DOHH2 (cell line): ENCODE measurements at regions not wholly inside any gene's neighbourhood (a gene's known extent, or its start where the extent isn't known, plus 50 kb on each side); places are given as distances from the start of the nearest gene placed in this dataset.
"Not testable (repeated sequence)": the region's sequence is repeated elsewhere in the genome, so short reads cannot be mapped to it uniquely, and the experiment has no call there.

ENCODE experiments used
- H3F3A ChIP-seq: fragments of 200-600 bp; sonication (generic), shearing (Covaris generic); 2 replicates; pipeline ENCODE4 v1.6.0; 2016; ENCODE audit warnings: antibody characterized with exemption, mild to moderate bottlenecking; ENCODE audit not compliant: control insufficient read depth, insufficient read depth
- H3K27ac ChIP-seq: fragments of 200-600 bp; sonication (generic); 2 replicates; pipeline ENCODE4 v1.5.1; 2014; ENCODE audit warnings: low read depth, mild to moderate bottlenecking, low read length, moderate library complexity
- H3K27me3 ChIP-seq: fragments of 200-600 bp; sonication (generic); 2 replicates; pipeline ENCODE4 v1.6.1; 2014; ENCODE audit warnings: mild to moderate bottlenecking, low read length, mixed read lengths; ENCODE audit not compliant: control insufficient read depth
- H3K36me3 ChIP-seq: fragments of 200-600 bp; sonication (generic); 2 replicates; pipeline ENCODE4 v1.6.1; 2014; ENCODE audit warnings: mild to moderate bottlenecking, low read length, moderate library complexity, mixed read lengths; ENCODE audit not compliant: control insufficient read depth
- H3K4me1 ChIP-seq: fragments of 200-600 bp; sonication (generic); 2 replicates; pipeline ENCODE4 v1.6.1; 2014; ENCODE audit warnings: mild to moderate bottlenecking, low read length, mixed read lengths; ENCODE audit not compliant: control insufficient read depth
- H3K4me2 ChIP-seq: fragments of 200-600 bp; sonication (generic); 2 replicates; pipeline ENCODE4 v1.6.0; 2014; ENCODE audit warnings: mild to moderate bottlenecking, low read length, moderate library complexity
- H3K4me3 ChIP-seq: fragments of 200-600 bp; sonication (generic); 2 replicates; pipeline ENCODE4 v1.5.1; 2014; ENCODE audit warnings: mild to moderate bottlenecking, low read length, mixed read lengths
- H3K79me2 ChIP-seq: fragments of 200-600 bp; sonication (generic); 2 replicates; pipeline ENCODE4 v1.6.1; 2014; ENCODE audit warnings: mild to moderate bottlenecking, low read length, mixed read lengths; ENCODE audit not compliant: control insufficient read depth
- H3K9me2 ChIP-seq: fragments of 200-600 bp; sonication (generic); replicated peaks from 2 replicates; pipeline ENCODE4 v1.6.1; 2014; ENCODE audit warnings: mild to moderate bottlenecking, low read length, mixed read lengths; ENCODE audit not compliant: control insufficient read depth
- H3K9me3 ChIP-seq: fragments of 200-600 bp; sonication (generic); 2 replicates; pipeline ENCODE4 v1.6.1; 2014; ENCODE audit warnings: antibody characterized with exemption, low read length, mixed read lengths; ENCODE audit not compliant: control insufficient read depth, insufficient read depth
- H4K20me1 ChIP-seq: fragments of 200-600 bp; sonication (generic); 2 replicates; pipeline ENCODE4 v1.6.0; 2014; ENCODE audit warnings: low read depth, mild to moderate bottlenecking, antibody characterized with exemption, low read length, moderate library complexity; ENCODE audit not compliant: control insufficient read depth, insufficient read depth
- TF ChIP-seq, protein P1 (sequence below): fragments of 200-600 bp; sonication (generic); IDR thresholded peaks from one replicate; pipeline ENCODE4 v1.5.1; 2014; ENCODE audit warnings: antibody characterized with exemption, mild to moderate bottlenecking, low read depth, low read length; ENCODE audit not compliant: poor library complexity, severe bottlenecking

GRCh38 chr22:12541412-12542170 is 2986.4 kb upstream of the OR11H1 start:
- H3F3A ChIP-seq, H3K9me2 ChIP-seq, H3K27me3 ChIP-seq, H3K4me3 ChIP-seq, H3K4me2 ChIP-seq, H3K9me3 ChIP-seq, H3K36me3 ChIP-seq, H3K4me1 ChIP-seq, H4K20me1 ChIP-seq, H3K27ac ChIP-seq, H3K79me2 ChIP-seq: not testable (repeated sequence)

DNA sequence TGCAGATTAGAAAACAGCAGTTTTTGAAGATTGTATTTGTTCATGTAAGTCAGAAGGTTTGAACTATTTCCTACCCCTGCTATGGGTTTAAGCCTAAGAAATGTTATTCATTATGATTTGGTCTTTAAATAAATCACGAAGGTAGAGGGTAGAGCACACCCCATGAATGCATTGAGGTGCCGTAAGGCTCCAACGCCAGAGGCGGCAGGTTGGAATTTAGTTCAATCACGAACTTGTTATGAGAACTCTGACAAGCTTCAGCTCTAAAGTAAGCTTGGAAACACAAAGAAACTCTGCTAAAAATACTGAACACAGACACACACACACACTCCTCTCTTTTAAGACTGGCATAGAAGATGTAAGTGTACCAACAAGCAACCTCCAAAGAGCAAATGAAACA is 2974.6 kb upstream of the OR11H1 start:
- H3K27ac ChIP-seq, H3K9me2 ChIP-seq, H3K4me2 ChIP-seq, H3K4me3 ChIP-seq, H4K20me1 ChIP-seq, H3K36me3 ChIP-seq, H3F3A ChIP-seq, H3K9me3 ChIP-seq, H3K27me3 ChIP-seq, H3K4me1 ChIP-seq, H3K79me2 ChIP-seq: not testable (repeated sequence)

GRCh38 chr22:12554648-12555192 is 2973.3 kb upstream of the OR11H1 start:
- H3K9me2 ChIP-seq, H3K27ac ChIP-seq, H3K4me1 ChIP-seq, H3K36me3 ChIP-seq, H3K27me3 ChIP-seq, H3K4me3 ChIP-seq, H3K9me3 ChIP-seq, H3K4me2 ChIP-seq, H4K20me1 ChIP-seq, H3F3A ChIP-seq, H3K79me2 ChIP-seq: not testable (repeated sequence)

DNA sequence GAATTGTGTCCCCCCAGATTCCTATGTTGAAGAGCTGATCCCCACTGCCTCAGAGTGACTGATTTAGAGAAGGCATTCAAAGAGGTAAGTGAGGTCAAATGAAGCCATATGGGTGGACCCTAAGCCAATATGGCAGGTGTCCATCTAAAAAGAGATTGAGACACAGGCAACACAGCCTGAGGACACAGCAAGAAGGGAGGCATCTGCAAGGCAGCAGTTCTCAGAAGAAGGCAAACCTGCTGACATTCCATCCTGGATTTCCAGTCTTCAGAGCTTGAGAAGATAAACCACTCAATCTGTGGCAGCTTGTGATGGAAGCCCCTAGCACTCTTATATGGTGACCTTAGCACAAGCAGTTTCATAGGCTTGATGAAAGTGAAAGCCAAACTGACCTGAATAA is 2956.5 kb upstream of the OR11H1 start:
- H3K27me3 ChIP-seq, H3K4me1 ChIP-seq, H3K79me2 ChIP-seq, H4K20me1 ChIP-seq, H3K4me2 ChIP-seq, H3K27ac ChIP-seq, H3K9me3 ChIP-seq, H3K9me2 ChIP-seq, H3F3A ChIP-seq, H3K36me3 ChIP-seq, H3K4me3 ChIP-seq: not testable (repeated sequence)

DNA sequence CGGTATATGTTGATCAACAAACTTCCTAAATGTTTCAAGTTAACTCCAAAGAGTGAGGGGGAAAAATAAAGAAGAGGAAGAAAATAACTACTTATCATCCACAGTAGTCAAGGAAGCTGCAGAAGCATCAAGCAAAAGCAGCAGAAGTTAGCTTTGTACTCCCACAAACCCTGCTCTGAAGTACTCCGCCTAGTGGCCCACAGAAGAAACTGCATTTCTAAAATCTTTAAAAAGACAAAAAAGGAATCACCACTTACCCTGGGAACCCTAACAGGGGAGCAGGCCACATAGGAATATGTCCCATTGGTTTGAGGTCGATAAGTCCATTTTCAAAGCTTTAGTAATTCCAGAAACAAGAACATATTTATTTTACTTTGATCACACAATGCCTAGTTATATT is 2948.3 kb upstream of the OR11H1 start:
- not testable (repeated sequence) for H3F3A ChIP-seq, H3K9me2 ChIP-seq, H3K4me2 ChIP-seq, H3K27ac ChIP-seq, H3K79me2 ChIP-seq, H3K4me1 ChIP-seq, H3K9me3 ChIP-seq, H3K36me3 ChIP-seq, H3K4me3 ChIP-seq, H3K27me3 ChIP-seq, H4K20me1 ChIP-seq
- TF ChIP-seq, protein P1, sequence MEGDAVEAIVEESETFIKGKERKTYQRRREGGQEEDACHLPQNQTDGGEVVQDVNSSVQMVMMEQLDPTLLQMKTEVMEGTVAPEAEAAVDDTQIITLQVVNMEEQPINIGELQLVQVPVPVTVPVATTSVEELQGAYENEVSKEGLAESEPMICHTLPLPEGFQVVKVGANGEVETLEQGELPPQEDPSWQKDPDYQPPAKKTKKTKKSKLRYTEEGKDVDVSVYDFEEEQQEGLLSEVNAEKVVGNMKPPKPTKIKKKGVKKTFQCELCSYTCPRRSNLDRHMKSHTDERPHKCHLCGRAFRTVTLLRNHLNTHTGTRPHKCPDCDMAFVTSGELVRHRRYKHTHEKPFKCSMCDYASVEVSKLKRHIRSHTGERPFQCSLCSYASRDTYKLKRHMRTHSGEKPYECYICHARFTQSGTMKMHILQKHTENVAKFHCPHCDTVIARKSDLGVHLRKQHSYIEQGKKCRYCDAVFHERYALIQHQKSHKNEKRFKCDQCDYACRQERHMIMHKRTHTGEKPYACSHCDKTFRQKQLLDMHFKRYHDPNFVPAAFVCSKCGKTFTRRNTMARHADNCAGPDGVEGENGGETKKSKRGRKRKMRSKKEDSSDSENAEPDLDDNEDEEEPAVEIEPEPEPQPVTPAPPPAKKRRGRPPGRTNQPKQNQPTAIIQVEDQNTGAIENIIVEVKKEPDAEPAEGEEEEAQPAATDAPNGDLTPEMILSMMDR: peak; percentile 19

DNA sequence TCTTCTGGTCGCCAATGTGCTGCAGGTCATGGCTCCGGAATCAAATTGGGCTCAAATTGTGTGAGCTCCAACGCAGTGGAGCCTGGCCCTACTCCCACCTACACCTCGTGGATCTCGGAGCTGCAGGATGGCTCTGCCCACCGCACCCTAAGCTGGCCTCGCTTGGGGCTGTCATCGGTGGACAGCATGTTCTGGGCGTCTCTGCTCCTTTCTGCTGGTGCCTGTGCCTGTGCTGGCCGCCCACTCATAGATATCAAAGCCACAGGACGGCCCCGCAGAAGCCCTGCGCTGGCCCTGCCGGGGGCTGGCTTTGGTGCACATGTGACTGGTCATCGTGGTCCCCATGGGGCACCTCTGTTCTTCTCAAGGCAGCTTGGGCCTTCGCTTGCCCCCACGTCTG is 2943.5 kb upstream of the OR11H1 start:
- H3K9me3 ChIP-seq, H3K4me1 ChIP-seq, H3K27ac ChIP-seq: not testable (repeated sequence)

DNA sequence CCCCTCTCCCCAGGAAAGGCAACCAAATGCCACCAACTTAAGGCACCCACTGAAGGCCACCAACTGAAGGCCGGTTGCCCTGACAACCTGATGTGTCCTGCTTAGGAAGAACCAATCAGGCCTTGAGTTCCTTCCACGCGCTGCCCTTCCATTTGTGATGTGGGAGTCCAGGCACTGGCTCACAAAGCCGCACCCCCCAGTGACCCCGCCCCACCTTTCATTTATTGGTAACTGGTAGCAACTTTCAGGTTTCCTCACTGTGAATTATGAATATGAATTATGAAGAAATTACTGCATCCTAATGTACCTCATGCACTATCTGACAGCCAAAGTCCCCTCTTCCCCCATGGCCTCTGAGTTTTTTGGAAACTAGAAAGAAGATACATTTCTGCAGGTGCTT is 2943.1 kb upstream of the OR11H1 start:
- not testable (repeated sequence) for H3K27me3 ChIP-seq, H3K4me3 ChIP-seq, H3K9me2 ChIP-seq, H3K36me3 ChIP-seq, H3K9me3 ChIP-seq, H3K4me1 ChIP-seq, H3K79me2 ChIP-seq, H3K27ac ChIP-seq, H3F3A ChIP-seq, H4K20me1 ChIP-seq, H3K4me2 ChIP-seq

More for the DNA sequence above, 2943.5 kb upstream of the OR11H1 start:
- H3K4me2 ChIP-seq, H3K27me3 ChIP-seq, H3K79me2 ChIP-seq, H3K9me2 ChIP-seq, H4K20me1 ChIP-seq, H3F3A ChIP-seq, H3K36me3 ChIP-seq, H3K4me3 ChIP-seq: not testable (repeated sequence)
